DND-41 (cell line): ENCODE measurements at regions not wholly inside any gene's neighbourhood (a gene's known extent, or its start where the extent isn't known, plus 50 kb on each side); places are given as distances from the start of the nearest gene placed in this dataset.

Experiments
- EZH2 ChIP-seq: IDR thresholded peaks from 3 replicates; pipeline ENCODE4 v1.6.1; 2012; ENCODE audit warnings: borderline replicate concordance, low read depth, mild to moderate bottlenecking, moderate library complexity, low read length, inconsistent platforms; ENCODE audit not compliant: severe bottlenecking
- TF ChIP-seq, protein P1 (sequence below): IDR thresholded peaks from 2 replicates; pipeline ENCODE4 v1.5.1; 2012; ENCODE audit warnings: borderline replicate concordance, low read length, moderate library complexity, mild to moderate bottlenecking; ENCODE audit not compliant: poor library complexity, severe bottlenecking; ENCODE audit errors: extremely low read depth

DNA sequence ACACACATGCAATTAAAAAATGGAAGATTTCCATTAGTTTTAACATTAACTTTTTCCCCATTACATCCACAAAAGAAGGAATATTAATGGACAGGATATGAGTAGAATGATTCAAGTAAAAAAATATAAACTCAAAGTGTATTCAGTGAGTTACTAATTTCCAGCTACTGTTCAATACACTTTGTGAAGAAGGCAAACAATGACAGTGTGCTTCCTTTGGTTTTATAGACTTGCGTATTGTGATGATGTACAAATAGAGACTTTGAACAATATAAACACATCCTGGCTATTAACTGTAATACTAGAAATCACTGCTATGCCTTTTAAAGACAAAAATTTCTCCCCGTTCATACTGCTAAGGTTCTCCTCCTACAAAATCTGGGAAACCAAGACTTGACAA lies 171.4 kb downstream of the ASB9 start:
- TF ChIP-seq EZH2, result no peak
- TF ChIP-seq, protein P1, sequence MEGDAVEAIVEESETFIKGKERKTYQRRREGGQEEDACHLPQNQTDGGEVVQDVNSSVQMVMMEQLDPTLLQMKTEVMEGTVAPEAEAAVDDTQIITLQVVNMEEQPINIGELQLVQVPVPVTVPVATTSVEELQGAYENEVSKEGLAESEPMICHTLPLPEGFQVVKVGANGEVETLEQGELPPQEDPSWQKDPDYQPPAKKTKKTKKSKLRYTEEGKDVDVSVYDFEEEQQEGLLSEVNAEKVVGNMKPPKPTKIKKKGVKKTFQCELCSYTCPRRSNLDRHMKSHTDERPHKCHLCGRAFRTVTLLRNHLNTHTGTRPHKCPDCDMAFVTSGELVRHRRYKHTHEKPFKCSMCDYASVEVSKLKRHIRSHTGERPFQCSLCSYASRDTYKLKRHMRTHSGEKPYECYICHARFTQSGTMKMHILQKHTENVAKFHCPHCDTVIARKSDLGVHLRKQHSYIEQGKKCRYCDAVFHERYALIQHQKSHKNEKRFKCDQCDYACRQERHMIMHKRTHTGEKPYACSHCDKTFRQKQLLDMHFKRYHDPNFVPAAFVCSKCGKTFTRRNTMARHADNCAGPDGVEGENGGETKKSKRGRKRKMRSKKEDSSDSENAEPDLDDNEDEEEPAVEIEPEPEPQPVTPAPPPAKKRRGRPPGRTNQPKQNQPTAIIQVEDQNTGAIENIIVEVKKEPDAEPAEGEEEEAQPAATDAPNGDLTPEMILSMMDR, result no peak
